ENCODE measurements at regions not wholly inside any gene's neighbourhood (a gene's known extent, or its start where the extent isn't known, plus 50 kb on each side); places are given as distances from the start of the nearest gene placed in this dataset.
"Not testable (repeated sequence)": the region's sequence is repeated elsewhere in the genome, so short reads cannot be mapped to it uniquely, and the experiment has no call there.

DNA sequence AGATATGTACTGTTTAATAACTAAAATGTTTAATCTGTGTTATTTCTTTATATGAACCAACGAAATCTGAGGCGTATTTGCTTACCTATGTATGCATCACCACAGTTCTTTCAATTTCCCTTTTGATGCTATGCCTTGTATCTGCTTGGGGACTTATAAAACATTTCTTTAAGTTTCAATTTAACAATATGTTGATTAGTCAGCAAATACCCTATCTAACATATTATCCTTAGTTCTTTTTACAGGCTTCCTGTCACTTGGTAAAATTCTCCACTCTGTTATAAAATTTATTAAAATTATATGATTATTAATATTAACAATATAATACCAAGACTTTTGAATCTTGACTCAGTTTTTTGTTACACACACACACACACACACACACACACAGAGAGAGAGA lies 174.3 kb downstream of the CPS1 start:
- no peak for DNase-seq

- DNase-seq, result not testable (repeated sequence)
These were observed 190.4 kb downstream of the CPS1 start for GRCh38 chr2:210746826-210747225.

- no peak for DNase-seq
These were observed 196.1 kb downstream of the CPS1 start for GRCh38 chr2:210752532-210752931.

GRCh38 chr2:210753386-210753785 lies 197.0 kb downstream of the CPS1 start:
- DNase-seq, result no peak

DNA sequence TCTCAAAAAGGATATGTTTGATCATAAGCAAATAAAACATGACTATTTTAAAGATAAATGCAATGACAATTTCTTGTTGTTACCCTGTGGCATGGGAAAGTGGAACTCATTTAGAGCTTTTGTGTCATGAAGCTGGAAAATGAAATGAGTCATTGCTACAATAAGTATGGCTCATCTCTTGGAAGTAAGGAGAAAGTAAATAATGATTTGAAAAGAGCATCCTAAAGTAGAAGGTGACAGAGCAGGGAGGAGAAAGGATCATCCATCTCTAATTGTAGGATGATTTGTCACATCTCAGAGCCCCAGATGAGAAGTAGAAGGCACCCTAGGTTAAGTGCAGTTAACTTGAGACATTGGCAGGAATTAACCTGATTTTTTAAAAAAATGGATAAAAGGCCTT lies 200.5 kb downstream of the CPS1 start:
- no peak for DNase-seq

DNA sequence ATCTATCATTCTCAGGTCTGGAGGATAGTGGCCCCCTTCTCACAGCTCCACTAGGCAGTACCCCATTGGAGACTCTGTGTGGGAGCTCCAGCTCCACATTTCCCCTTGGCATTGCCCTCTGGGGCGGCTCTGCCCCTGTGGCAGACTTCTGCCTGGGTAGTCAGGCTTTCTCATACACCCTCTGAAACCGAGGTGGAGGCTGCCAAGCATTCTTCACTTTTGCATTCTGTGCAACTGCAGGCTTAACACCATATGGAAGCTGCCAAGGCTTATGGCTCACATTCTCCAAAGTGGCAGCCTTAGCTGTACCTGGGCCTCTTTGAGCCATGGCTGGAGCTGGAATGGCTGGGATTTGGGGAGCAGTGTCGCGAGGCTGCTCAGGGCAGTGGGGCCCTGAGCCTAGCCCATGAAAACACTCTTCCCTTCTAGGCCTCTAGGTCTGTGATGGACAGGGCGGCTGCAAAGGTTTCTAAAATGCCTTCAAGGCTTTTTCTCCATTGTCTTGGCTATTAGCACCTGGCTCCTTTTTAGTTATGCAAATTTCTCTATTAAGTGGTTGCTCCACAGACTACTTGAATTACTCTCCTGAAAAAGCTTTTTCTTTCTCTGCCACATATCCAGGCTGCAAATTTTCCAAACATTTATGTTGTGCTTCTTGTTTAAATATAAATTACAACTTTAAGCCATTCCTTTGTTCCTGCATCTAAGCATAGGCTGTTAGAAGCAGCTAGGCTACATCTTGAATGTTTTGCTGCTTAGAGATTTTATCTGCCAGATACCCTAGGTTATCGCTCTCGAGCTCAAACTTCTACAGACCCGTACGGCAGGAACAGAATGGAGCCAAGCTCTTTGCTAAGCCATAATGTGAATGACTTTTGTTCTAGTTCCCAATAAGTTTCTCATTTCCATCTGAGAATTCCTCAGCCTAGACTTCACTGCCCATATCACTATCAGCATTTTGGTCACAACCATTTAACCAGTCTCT lies 206.5 kb downstream of the CPS1 start:
- DNase-seq, result no peak

GRCh38 chr2:210768329-210768910 lies 212.0 kb downstream of the CPS1 start:
- no peak for DNase-seq

DNA sequence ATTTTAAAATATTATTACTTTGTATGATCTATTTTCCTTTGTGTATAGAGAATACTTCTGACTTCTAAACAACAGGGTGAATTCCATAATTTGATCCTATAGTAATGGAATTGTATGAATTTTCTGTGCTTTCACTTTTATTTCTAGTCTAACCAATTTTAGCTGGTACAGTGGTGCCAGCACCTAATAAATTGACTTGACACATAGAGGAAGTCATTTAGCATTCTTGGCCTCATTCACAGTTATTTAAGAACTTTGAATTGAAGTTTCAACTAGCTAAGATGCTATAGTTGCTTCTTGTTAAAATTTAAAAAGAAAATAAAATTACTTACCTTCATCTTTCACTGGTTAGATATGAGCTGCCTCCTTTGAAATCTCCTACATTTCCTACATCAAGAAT lies 220.4 kb downstream of the CPS1 start:
- DNase-seq, result no peak

DNA sequence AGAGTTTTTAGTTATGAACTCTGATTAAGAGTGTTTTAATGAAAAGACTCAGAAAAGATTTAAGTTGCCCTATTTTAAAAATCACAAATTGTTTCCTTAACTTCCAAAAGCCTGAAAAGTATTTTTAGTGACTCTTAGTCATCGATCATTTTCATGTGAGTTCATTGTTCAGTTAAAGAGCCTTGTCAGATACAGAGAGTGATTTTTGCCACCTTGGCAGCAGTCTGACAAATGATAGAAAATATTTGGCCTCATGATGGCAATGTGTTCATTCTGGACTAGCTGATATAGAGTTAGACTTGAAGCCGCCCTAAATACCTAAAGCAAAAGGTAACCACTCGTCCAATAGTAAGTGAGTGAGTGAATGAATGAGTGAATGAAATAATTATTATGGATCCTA lies 225.8 kb downstream of the CPS1 start:
- DNase-seq, result no peak

DNA sequence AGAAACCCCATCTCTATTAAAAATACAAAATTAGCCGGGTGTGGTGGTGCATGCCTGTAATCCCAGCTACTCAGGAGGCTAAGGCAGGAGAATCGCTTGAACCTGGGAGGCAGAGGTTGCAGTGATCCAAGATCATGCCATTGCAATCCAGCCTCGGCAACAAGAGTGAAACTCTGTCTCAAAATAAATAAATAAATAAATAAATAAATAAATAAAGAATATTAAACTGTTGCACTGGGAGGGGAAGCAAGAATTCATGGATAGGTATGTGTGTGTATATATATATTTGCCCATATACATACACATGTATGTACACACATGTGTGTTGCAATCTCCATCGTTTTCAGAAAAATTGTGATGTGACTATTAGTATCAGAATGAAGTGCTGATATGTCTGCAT lies 231.4 kb downstream of the CPS1 start:
- not testable (repeated sequence) for DNase-seq

DNA sequence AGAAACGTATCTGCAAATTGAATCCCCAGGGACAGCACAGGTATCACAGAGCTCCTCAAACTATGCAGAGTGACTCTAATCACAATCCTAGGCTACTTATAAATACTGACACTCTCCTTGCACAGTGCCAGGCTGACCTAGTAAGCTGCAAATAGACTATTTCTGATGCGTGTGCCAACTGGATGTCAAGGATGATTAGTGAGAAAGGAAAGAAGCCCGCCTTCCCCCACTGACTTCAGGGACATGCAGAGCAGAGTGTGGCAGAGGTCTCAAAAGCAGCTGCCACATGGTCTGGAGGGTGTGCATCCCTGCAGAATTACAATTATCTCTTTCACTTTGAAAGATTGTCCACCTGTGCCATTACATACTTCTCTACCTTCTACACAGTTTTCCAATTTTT lies 235.6 kb downstream of the CPS1 start:
- DNase-seq, result no peak

- no peak for DNase-seq
These were observed 239.1 kb downstream of the CPS1 start for GRCh38 chr2:210795506-210795905.

DNA sequence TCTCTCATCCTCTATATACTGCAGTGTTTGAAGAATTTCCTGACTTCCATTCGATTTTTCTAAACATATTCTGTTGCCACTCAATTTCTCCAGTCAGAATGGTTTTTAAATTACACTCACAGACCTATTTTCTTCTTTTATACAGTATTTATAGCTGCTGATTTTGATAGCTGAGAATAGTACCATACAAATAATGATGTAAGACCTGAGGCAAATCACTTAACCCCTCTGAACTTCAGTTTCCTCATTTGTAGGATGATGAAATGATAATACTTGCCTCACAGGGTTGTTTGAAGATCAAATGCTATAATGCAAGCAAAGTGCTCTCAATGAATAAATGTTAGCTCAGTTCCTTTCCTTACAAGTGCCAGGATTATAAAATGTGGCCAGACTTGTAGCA lies 241.8 kb downstream of the CPS1 start:
- DNase-seq, result no peak

DNA sequence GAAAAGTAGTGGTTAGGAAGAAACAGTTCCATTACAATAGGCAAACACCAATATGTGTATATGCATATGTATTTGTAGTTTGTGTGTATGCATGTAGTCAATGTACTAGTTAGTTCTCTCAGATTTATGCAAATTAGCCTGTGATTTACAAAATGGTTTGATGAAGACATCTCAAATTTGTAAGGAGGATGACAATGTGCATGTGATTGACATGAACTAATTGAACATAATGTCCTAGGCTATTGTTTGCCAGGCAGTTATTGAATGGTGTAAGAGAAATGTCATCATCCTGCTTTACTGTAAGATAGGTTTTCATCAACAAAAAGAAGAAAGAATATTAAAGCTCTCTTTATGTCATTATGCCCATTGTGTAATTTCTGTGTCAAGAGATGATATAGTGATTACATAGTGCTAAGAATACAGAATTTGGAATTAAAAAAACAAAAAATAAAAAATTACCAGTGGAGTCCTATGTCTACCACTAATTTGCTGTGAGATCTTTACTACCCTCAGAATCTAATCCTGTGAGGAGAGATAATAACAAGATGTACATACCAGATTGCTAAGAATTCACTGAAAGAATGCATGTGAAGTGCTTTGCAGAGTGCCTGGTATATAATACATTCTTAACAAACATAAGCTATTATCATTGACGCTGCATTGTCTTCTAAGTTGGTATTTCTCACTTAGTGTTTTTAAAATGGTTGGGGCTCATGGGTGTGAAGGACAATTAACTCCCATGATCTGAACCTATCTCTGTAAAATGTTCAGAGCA lies 258.0 kb downstream of the CPS1 start:
- DNase-seq, result no peak

DNA sequence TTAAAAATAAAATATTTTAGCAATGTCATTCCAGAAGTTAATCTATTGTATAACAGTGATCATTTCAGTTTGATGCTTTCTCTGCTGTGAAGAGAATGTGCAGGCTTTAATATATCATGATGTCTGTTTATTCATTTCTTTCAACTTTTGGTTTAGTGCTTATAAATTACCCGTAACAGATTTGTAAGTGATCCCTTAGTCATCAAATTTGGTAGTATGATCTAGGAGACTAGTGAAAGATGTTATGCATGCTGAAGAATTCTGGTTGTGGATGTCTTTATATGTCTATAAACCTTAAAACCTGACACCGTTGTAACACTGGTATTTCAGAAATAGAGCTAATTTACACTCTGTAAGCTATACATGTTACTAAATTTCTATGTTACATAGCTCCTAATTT lies 260.4 kb downstream of the CPS1 start:
- no peak for DNase-seq

DNA sequence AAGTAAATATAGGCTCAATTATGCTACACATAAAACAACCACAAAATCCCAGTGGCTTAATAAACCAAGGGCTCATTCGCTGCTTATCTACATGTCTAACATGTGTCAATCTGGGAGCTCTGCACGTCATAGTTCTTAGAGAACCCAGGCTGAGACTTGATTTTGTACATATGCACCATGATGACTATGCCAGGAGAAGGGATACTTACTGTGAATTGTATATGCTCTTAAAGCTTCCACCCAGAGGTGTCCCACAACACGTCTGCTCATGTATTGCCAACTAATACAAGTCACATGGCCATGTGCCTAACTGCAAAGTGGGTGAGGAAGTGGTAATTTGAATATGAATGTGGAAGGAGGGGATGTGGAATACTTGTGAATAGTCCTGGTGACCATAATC lies 262.1 kb downstream of the CPS1 start:
- DNase-seq, result no peak

GRCh38 chr2:210833403-210833802 lies 277.0 kb downstream of the CPS1 start:
- DNase-seq, result no peak

DNA sequence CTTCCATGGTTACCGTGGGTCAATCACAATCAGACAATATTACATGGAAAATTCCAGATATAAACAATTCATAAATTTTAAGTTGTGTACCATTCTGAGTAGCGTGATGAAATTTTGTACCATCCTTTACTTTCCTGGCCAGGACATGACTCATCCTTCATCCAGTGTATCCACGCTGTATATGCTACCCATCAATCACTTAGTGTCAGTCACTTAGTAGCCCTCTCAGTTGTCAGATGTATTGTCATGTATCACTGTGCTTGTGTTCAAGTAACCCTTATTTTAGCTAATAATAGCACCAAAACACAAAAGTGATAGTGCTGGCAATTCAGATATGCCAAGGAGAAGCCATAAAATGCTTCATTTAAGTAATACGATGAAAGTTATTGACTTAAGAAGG lies 282.6 kb downstream of the CPS1 start:
- DNase-seq, result no peak

- no peak for DNase-seq
These were observed 283.1 kb downstream of the CPS1 start for GRCh38 chr2:210839450-210839849.

DNA sequence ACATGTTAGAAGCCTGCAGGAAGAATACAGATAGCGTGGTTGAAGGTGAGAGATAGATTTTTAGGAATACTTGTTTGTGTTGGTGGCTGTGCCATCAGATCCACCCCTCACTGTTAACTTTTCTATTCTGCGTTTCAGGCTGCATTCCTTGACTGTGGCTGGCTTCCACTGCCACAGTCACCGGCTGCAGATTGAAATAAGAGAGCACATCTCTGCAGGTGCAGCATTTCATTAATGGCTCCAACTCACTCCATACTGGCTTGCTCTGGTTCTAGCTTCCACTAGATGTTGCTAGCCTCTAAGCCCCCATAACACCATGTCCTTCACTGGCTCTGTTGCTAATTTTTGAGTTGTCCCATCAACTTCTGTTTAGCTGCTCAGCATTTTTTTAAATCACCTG lies 286.5 kb downstream of the CPS1 start:
- no peak for DNase-seq

DNA sequence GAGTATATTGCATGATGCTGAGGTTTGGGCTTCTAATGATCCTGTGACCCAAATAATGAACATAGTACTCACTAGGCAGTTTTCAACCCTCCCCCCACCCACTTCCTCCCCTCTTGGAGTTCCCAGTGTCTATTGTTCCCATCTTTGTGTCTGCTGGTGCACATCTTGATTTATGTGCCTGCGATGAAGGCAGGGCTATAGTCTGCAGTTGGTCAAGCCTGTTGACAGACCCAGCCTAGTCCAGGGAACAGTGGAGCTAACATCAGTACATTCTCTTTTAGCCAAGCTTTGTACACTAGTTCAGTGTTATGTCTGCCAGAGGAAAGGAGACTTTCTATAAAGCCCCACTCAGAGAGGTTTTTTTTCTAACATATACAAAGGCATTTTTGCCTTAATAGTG lies 287.6 kb downstream of the CPS1 start:
- no peak for DNase-seq

DNA sequence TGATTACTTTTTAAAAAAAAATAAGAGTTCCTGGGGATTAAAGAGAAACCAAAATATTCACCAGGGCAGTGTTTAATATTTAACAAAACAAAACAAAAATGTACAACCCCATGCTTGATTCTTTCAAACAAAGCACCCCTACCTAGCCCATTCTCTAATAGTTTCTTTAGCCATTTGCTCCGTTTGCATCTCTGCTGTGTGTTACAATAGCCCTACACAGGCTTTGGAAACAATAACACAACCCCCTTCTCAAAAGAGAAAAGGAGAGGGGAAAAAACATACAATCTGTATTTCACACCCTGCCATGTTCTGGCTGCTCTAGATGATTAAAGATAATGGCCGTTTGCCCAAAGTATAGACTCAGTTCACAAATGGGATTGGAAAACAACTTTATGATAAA lies 302.9 kb downstream of the CPS1 start:
- no peak for DNase-seq

DNA sequence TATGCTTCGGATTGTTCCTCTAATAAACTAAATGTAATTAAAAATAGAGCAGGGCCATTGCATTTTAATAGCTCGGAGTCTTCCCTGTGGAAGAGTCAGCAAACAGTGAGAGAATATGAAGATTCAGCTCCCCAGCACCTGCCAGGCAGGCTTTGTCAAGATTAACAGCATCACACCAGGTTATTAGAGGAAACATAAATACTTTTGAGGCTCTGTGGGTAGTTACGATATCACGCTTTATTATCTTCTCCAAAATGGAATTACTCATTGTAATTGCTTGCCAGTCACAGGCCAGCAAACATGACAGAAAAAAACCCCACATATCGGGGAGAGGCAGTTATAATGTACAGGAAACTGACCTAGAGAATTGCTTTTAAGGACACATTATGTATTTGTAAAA lies 303.9 kb downstream of the CPS1 start:
- no peak for DNase-seq
